GM12878 (cell line): ENCODE measurements at regions not wholly inside any gene's neighbourhood (a gene's known extent, or its start where the extent isn't known, plus 50 kb on each side); places are given as distances from the start of the nearest gene placed in this dataset.

Source experiments
- ATAC-seq: fragments of 200-7000 bp; cut with Tn5 transposase; 3 replicates; pipeline ENCODE4 v1.9.1; 2020; ENCODE audit warnings: mild to moderate bottlenecking, moderate library complexity
- BruUV-seq: library from RNA; stranded (reverse); fragments of 400-500 nt; replicated peaks from 2 replicates; lab custom pipeline; 2021; lab: Mats Ljungman, UMichigan
- CTCF ChIA-PET: fragments of 300-600 bp; sonication (Branson Sonifier 250); formaldehyde crosslinking; extraction: SDS; loops from one replicate; lab custom pipeline; 2021; ENCODE audit warnings: inconsistent platforms; lab: Yijun Ruan, JAX
- POLR2A ChIA-PET: fragments of 350-600 bp; formaldehyde crosslinking; extraction: SDS; loops from one replicate; lab custom pipeline; 2021; ENCODE audit warnings: inconsistent platforms; lab: Charles Lee
- RAD21 ChIA-PET: fragments of 300-600 bp; sonication (Branson Sonifier 250); formaldehyde crosslinking; loops from one replicate; lab custom pipeline; 2023; ENCODE audit warnings: antibody characterized with exemption; ENCODE audit not compliant: unreplicated experiment; lab: Charles Lee
- SMC1A ChIA-PET: fragments of 300-600 bp; sonication (Branson Sonifier 250); formaldehyde crosslinking; loops from one replicate; lab custom pipeline; 2023; ENCODE audit not compliant: unreplicated experiment, uncharacterized antibody; lab: Charles Lee
- DNase-seq: peaks from one replicate; pipeline ENCODE4 v3.0.0-alpha.2; 2011; ENCODE audit warnings: low read depth, low spot score
- FAIRE-seq: peaks from 3 replicates; lab custom pipeline; 2011; peaks lifted over from hg19 to GRCh38; lab: Jason Lieb, UNC
- H2AFZ ChIP-seq: 2 replicates; pipeline ENCODE4 v1.6.0; 2011; ENCODE audit warnings: low read depth, low read length, control low read depth; ENCODE audit not compliant: control insufficient read depth
- H3K27ac ChIP-seq: 2 replicates; pipeline ENCODE4 v1.5.1; 2011; ENCODE audit warnings: control low read depth; ENCODE audit not compliant: control insufficient read depth, insufficient read depth
- H3K27me3 ChIP-seq, 2 experiments: replicated peaks in 1 of 2; 2 replicates each; pipeline versions ENCODE4 v1.6.0 to v1.6.1; 2011; ENCODE audit warnings: low read length in 1 of 2; ENCODE audit not compliant: control insufficient read depth in 2 of 2, insufficient read depth in 2 of 2
- H3K36me3 ChIP-seq, 2 experiments: 2 replicates each; pipeline ENCODE4 v1.5.1; 2011; ENCODE audit warnings: low read length in 1 of 2; ENCODE audit not compliant: control insufficient read depth in 2 of 2, insufficient read depth in 2 of 2
- H3K4me1 ChIP-seq: 2 replicates; pipeline ENCODE4 v1.6.1; 2011; ENCODE audit warnings: mild to moderate bottlenecking, low read length, moderate library complexity, mixed read lengths; ENCODE audit not compliant: control insufficient read depth, insufficient read depth
- H3K4me2 ChIP-seq: 2 replicates; pipeline ENCODE4 v1.6.0; 2011; ENCODE audit warnings: control low read depth; ENCODE audit not compliant: control insufficient read depth, insufficient read depth
- H3K4me3 ChIP-seq: fragments of 200-600 bp; sonication (generic); 2 replicates; pipeline ENCODE4 v1.5.1; 2016
- H3K79me2 ChIP-seq: 2 replicates; pipeline ENCODE4 v1.6.0; 2011; ENCODE audit warnings: low read length; ENCODE audit not compliant: control insufficient read depth, insufficient read depth
- H3K9ac ChIP-seq: 2 replicates; pipeline ENCODE4 v1.8.0; 2011; ENCODE audit warnings: low read length, control low read depth, mixed read lengths; ENCODE audit not compliant: control insufficient read depth, insufficient read depth
- H3K9me3 ChIP-seq: replicated peaks from 3 replicates; pipeline ENCODE4 v1.5.1; 2011; ENCODE audit warnings: mild to moderate bottlenecking, low read length; ENCODE audit not compliant: control insufficient read depth, insufficient read depth
- H4K20me1 ChIP-seq: 2 replicates; pipeline ENCODE4 v1.6.0; 2011; ENCODE audit not compliant: control insufficient read depth, insufficient read depth
- BCLAF1 ChIP-seq: fragments of 450-650 bp; IDR thresholded peaks from 2 replicates; pipeline ENCODE4 v1.6.1; 2017; ENCODE audit warnings: antibody characterized with exemption, mild to moderate bottlenecking, moderate library complexity
- E2F8 ChIP-seq: fragments of 450-650 bp; IDR thresholded peaks from 2 replicates; pipeline ENCODE4 v1.6.1; 2018; ENCODE audit warnings: mild to moderate bottlenecking, low read depth, moderate library complexity; ENCODE audit not compliant: partially characterized antibody
- EP300 ChIP-seq, 2 experiments: fragments of 150-350 bp in 1 of 2; IDR thresholded peaks; 2 replicates each; pipeline ENCODE4 v1.6.1; 2011 to 2012; ENCODE audit warnings: low read depth in 2 of 2, low read length in 2 of 2, borderline replicate concordance in 1 of 2, improper control_type of control experiment in 1 of 2, inconsistent platforms in 1 of 2; ENCODE audit not compliant: control insufficient read depth in 1 of 2
- IRF3 ChIP-seq: fragments of 450-650 bp; IDR thresholded peaks from 2 replicates; pipeline ENCODE4 v1.6.1; 2014; ENCODE audit warnings: mild to moderate bottlenecking
- KAT2A ChIP-seq: conservative IDR thresholded peaks from 2 replicates; pipeline ENCODE4 v1.6.1; 2011; ENCODE audit warnings: low read depth, low read length; ENCODE audit not compliant: control insufficient read depth
- KLF5 ChIP-seq: fragments of 450-650 bp; IDR thresholded peaks from 2 replicates; pipeline ENCODE4 v1.6.1; 2014; ENCODE audit warnings: mild to moderate bottlenecking; ENCODE audit not compliant: partially characterized antibody
- MEF2A ChIP-seq: IDR thresholded peaks from 2 replicates; pipeline ENCODE4 v1.6.1; 2011; ENCODE audit warnings: low read depth, mild to moderate bottlenecking, low read length, moderate library complexity; ENCODE audit not compliant: insufficient read depth
- MYC ChIP-seq: IDR thresholded peaks from 2 replicates; pipeline ENCODE4 v1.6.1; 2011; ENCODE audit warnings: mild to moderate bottlenecking, low read length, moderate library complexity, inconsistent platforms; ENCODE audit not compliant: insufficient read depth, insufficient replicate concordance, insufficient read length, severe bottlenecking
- PBX3 ChIP-seq: IDR thresholded peaks from 2 replicates; pipeline ENCODE4 v1.6.1; 2011; ENCODE audit warnings: mild to moderate bottlenecking, low read depth, low read length, moderate library complexity; ENCODE audit not compliant: insufficient replicate concordance
- SMC3 ChIP-seq: IDR thresholded peaks from 2 replicates; pipeline ENCODE4 v1.6.1; 2011; ENCODE audit warnings: low read length, improper control_type of control experiment, borderline replicate concordance
- SREBF1 ChIP-seq: IDR thresholded peaks from 2 replicates; pipeline ENCODE4 v1.6.1; 2012; ENCODE audit warnings: mild to moderate bottlenecking, low read length
- SUZ12 ChIP-seq: fragments of 200-600 bp; sonication (generic); IDR thresholded peaks from one replicate; pipeline ENCODE4 v1.6.1; 2018; ENCODE audit warnings: antibody characterized with exemption, mild to moderate bottlenecking; ENCODE audit not compliant: unreplicated experiment
- ZBTB33 ChIP-seq: fragments of 450-650 bp; IDR thresholded peaks from 2 replicates; pipeline ENCODE4 v1.6.1; 2017; ENCODE audit warnings: mild to moderate bottlenecking
- ZSCAN29 ChIP-seq: fragments of 450-650 bp; IDR thresholded peaks from 2 replicates; pipeline ENCODE4 v1.6.1; 2017; ENCODE audit warnings: mild to moderate bottlenecking, moderate library complexity
- WGBS: methylation state at CpG from one replicate; pipeline ENCODE4 v1.1.6; 2016; ENCODE audit warnings: low lambda C conversion rate; ENCODE audit not compliant: insufficient replicate concordance, insufficient coverage; ENCODE audit errors: missing lambda C conversion rate; 5-methylcytosine and 5-hydroxymethylcytosine counted together
- in situ Hi-C: fragments of 300-500 bp; cut with MboI; formaldehyde crosslinking; loops from 9 replicates; pipeline ENCODE4 v1.14.3; 2018; ENCODE audit warnings: mixed read lengths
- intact Hi-C: fragments of 100-400 bp; cut with micrococcal nuclease; formaldehyde crosslinking; loops from one replicate; pipeline ENCODE4 v1.14.2; 2022; ENCODE audit not compliant: unreplicated experiment

- DNase-seq: no peak
- Histone ChIP-seq H3K9me3 (no peaks in the 10 kb centered on the region; the same call in 2 of the 3 replicates), H3K4me1 (no peaks in the 10 kb centered on the region), H3K27me3 (no peaks in the 10 kb centered on the region), H3K27ac (no peak overlapping the region), H2AFZ (no peak overlapping the region), H3K4me3 (no peak overlapping the region), H4K20me1 (no peaks in the 10 kb centered on the region), H3K36me3 (no peaks in the 10 kb centered on the region), H3K79me2 (no peaks in the 10 kb centered on the region), H3K9ac (no peak overlapping the region), H3K4me2 (no peak overlapping the region)
- in situ Hi-C loops: no loop called here
- ChIA-PET SMC1A (no interaction called here), RAD21 (no interaction called here), CTCF (no interaction called here), POLR2A (no interaction called here)
- FAIRE-seq: no peak
- ATAC-seq: no peak
- WGBS: 63% methylated on average over 16 of the region's 23 CpGs
- intact Hi-C loops: no loop called here
- BruUV-seq: no TSS peak
- TF ChIP-seq KLF5 (no peak), KAT2A (no peak), SUZ12 (no peak), EP300 (IDR thresholded peaks at IDR 0.05; ENCODE audit: borderline replicate concordance in 1 of 2, control insufficient read depth in 1 of 2, low read depth in 2 of 2, low read length in 2 of 2) (no peak), SMC3 (no peak), E2F8 (no peak), PBX3 (no peak), MYC (no peak), BCLAF1 (no peak), ZBTB33 (no peak), IRF3 (no peak), MEF2A (no peak), ZSCAN29 (no peak), SREBF1 (no peak)
Observed at GRCh38 chr4:188336891-188337290, 197.7 kb downstream of the TRIML1 start.
